ENCODE measurements at regions not wholly inside any gene's neighbourhood (a gene's known extent, or its start where the extent isn't known, plus 50 kb on each side); places are given as distances from the start of the nearest gene placed in this dataset.

DNA sequence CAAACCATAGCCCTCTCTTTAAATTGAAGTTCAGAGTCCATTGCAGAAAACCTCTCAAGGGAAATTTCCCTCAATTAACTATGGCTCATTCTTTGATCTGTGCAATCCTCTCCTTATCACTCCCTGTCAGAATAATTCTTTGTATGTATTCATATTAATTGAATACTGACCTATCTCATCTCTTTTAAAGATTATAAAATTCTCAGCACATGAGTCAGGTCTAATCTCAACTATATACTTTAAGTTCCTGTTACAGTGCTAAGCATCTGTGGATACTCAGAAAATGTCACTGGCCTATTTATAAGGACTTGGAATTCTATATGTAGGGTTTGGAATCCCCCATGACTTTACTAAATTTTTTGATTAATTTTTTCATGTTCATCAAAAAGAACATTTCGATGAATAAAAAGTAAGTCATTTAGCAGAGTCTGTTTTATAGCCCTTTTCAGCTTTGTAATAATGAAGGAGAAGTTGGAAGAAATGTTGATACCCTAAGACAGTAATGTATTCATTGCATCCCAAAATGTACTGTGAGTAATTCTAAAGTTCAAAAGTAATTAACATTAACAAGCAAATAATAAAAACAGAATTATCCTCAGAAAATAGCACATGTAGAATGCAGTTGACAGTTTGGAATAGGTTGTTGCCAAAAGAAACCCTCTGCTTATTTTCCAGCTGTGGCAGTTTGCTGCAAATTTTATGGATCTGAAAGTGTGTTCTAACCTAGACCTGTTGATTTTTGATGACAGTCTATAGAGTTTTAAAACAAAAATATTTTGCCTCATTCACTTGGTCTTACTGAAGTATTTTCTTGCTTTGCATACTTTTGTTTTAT lies 503.4 kb upstream of the CBLB start:
- no peak for DNase-seq (ENCODE audit: low spot score)
- no peak for ATAC-seq

DNA sequence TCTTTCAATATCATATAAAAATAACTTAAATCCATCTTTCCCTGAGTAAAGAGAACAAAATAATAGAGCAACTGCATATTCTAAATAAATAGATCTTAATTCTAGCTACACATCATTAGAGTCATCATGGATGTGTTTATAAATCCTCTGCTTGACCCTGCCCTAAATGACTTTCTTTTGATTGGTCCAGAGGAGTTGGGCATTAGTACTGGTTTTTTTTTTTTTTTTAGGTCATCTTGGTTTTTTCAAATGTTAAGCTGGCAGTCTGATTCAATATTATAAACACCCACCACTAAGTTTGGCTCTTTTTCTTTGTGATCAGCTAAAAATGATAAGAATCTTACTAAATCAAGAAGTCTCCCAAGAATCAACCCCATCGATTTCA lies 504.0 kb upstream of the CBLB start:
- no peak for DNase-seq (ENCODE audit: low spot score)
- ATAC-seq = no peak

DNA sequence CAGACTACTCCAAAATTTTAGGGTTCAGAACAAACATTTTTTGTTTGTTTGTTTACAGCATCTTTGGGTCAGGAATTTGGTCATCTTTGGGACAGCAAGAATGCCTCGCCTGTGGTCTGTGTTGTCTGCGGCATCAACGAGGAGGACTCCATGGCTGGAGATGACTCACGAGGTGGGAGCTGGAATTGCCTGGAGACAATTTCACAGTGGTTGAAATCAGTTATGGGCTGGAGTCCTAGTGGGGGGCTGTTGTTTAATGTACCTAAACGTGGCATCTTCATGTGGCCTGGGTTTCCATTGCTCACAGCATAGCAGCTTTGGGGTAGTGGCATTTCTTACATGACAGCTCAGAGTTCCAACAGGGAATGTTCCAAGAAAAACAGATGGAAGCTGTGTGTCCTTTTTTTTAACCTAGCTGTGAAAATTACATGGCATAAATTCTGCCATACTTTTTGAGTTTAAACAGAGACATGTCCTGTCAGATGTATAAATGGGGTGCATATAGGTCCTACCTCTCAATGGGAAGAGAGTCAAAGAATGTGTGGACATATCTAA lies 507.3 kb upstream of the CBLB start:
- DNase-seq (ENCODE audit: low spot score) (no peak), ATAC-seq (no peak)

DNA sequence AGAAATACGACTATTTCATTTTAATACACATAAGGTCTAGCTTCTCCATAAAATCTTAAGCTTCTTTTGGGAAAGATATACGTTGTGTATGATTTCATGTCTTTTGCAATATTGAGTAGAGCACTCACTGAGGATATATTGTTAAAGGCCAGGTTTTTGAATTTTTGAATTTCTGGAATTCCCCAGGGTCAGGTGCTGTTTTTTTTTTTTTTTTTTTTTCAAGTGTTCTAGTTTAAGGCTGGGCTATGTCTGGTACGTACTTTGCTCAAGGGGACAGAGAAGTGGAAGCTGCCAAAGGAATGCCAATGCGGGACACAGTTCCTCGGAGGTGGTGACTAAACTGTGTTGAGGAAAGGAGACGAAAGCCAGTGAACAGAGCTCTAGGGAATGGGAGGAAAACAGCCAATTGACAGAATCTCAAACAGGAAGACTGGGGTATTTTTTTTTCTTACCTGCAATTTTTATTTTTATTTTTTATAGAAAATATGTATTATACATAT lies 510.5 kb upstream of the CBLB start:
- ATAC-seq (no peak), DNase-seq (ENCODE audit: low spot score) (no peak)

DNA sequence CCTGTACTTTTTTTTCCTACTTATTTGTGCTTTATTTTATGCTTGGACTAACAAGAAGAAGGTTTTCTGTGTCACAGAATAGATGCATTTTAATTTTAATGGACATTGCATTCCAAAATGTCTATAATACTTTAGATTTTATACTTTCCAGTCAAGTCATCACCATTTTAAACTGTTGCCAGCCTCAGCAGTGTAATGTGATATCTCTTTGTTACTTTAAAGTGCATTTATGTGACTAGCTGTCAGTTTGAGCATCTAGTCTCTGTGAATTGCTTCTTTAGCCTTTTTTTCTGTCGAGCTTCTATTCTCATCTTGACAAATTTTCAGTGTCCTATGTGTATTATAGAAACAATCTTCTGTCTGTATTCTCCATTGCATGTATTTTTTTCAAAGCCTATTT lies 511.4 kb upstream of the CBLB start:
- DNase-seq (ENCODE audit: low spot score) = no peak
- ATAC-seq = no peak

DNA sequence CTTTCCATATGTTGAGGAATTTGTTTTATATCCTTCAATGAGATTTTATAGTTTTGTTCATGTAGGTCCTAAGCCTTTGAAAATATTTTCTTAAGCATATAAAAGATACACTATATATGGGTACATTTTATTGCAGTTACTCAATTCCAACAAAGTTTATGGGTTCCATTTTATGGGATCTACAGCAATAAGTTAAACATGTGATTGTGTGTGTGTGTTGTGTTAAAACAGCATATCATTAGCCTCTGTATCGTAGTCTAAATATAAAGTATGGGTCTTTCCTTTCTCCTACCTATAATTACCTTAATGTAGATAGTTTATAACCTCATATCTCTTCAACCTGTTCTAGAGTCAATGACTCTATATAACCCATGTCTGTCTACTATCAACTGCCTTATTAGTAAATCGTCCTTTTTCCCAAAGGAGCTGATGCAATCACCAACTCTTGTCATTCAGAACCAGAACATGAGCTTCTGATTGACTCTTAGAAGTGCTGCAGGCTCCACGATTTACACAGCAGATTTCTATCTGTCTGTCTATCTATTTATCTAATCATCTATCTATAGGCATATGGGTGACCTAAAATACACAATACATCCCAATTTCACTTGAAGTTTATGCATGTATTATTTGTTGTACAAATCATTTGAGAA lies 512.6 kb upstream of the CBLB start:
- ATAC-seq (no peak), DNase-seq (ENCODE audit: low spot score) (no peak)

DNA sequence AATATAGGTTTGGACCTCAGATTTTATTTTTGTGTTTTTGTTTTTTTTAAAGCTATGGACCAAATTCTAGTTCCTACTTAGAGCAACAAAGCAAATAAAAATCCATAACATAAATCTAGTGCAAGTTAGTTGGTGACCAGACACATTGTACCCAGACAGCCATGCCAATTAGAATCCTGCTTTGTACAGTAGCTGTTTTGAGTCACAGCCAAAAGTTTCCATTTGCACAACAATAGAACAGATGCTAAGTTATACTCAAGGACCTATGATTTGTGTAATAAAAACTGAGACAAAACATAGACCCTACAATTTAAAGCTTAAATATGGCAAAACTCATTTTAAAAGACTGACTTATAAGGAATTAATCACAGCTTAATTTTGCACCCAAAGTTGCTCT lies 513.1 kb upstream of the CBLB start:
- ATAC-seq (no peak), DNase-seq (ENCODE audit: low spot score) (no peak)

DNA sequence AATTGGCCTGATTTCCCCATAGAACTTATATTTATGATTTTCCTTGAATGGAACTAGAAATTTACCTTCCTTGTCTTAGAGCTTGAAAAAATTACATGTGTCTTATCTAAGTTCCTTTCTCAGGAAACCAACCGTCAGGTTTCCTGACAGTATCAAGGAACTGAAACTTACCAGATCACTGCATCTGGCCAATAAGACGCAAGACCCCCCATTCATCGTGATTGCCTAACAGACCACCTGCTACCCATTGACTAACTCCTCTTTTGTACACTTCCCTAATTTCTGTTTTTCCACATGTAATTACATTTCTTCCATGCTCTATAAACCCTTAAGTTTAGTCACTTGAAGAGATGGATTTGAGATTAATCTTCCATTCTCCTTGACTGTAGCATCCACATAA lies 517.2 kb upstream of the CBLB start:
- ATAC-seq (no peak), DNase-seq (ENCODE audit: low spot score) (no peak)

DNA sequence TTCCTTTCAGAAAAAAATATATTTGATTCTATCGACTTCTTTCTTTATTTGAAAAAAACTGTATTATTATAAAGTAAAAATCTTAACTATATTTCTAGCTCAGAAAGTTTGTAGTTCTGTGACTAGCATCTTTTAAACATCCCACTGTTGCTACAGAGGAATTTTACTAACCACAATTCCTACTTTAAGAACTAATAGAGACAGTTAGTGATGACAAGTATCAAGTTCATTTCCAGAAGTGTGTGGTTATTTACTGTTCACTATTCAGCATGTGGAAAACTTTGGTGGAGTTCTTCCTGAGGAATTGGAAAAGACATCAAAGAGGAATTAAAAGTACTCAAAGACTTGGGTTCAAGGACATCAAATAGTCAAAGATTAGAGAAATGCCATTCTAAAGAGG lies 524.1 kb upstream of the CBLB start:
- DNase-seq (ENCODE audit: low spot score) (no peak), ATAC-seq (no peak)

DNA sequence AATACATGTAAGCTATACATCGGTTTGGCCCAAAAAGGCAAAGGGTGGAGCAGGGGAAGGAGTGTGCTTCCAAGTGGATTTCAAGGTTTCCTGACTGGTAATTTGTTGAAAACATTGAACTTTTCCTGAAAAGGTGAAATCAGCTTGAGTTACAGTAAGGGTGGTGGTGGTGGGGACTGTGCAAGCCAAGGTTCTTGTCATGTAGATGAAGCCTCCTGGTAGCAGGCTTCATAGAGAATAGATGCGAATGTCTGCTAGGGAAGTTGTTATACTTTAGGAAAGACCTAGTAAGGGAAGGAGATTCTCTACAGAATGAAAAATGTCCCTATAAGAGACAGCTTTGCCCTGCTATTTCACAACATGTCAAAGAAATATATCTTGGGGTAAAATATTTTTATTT lies 528.2 kb upstream of the CBLB start:
- DNase-seq (ENCODE audit: low spot score) (no peak), ATAC-seq (no peak)

DNA sequence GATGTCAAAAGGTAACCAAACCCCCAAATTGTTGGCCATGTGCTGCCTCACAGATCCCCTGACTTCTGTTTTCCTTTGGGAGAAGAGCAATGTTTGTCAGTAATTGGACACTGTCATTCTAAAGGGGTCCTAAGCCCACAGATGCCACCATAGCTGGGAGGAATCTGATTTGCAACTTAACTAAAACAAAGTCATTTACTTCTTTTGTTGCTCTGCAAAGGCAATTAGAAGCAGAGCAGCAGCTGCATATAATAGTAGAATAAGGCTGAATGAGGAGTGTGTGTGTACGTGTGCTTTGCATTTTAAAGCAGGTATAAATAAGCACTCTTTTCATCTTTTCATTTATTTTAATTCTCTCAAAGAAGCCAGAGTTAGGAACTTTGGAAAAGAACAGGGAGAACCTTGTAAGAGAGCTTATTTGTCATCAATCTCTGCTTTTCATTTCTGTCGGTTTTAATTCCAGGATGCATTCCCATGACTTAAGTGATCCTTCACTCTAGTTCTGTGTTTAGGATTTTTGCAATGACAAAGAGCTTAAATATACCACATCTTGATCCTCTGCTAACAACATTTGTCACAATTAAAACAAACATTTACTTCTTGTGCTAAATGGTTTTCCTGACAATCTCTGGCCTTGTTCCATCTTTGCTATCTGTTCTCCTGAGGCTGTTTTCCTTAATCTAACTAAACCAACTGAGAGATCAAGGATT lies 530.2 kb upstream of the CBLB start:
- ATAC-seq (no peak), DNase-seq (ENCODE audit: low spot score) (no peak)

DNA sequence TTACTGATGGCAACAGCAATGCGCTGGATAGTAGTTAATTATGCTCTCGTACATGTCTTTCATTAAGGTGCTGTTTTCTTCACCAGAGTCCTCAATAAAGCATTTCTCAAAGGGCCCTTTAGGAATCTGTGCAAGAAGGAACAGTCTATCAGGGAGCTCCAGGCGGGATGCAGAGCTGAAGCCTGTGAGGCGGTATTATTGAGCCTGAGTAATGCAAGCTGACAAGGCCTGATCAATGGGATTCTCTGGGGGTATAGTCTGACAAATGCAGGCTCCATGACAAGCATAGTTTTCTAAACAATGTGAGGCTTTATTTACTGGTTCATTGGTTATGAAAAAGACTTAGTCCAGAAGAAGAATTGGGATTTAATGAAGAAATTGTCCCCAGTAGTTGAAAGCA lies 530.9 kb upstream of the CBLB start:
- DNase-seq (ENCODE audit: low spot score) (no peak), ATAC-seq (no peak)

DNA sequence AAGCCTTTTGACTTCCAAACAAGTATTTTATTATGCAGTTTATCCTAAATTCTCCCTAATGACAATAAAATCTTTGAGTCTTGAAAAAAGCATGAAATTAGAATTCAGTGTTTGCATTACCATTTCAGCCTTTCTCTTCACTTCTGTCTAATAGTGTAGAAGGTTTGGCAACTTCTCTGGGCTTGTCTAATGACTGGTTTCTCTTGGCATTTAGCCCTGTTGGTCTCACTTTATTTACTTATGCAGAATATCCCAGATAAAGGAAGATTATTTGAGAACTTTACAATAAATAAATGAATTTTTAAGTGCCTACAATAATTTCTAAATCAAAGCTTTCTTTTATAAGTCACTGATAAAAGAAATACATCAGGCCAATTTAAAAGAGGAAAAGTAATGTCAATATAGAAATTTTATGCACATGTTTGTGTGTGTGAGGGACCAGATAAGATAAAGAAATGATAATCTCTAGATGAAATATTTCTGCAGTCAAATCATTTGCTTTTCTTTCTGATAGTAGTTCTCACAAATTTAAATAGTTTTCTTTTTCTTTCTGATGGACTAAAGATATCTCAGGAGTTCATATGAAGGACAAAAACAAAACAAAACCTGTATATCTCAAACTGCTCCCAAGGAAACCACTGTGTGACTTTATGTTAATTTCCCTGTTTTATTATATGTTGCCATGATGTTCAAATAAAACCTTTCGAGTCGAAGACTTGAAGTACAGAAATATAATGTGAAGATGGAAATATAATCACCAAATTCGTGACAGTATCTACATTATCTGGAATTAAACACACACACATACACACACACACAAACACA lies 533.1 kb upstream of the CBLB start:
- ATAC-seq (no peak), DNase-seq (ENCODE audit: low spot score) (no peak)

DNA sequence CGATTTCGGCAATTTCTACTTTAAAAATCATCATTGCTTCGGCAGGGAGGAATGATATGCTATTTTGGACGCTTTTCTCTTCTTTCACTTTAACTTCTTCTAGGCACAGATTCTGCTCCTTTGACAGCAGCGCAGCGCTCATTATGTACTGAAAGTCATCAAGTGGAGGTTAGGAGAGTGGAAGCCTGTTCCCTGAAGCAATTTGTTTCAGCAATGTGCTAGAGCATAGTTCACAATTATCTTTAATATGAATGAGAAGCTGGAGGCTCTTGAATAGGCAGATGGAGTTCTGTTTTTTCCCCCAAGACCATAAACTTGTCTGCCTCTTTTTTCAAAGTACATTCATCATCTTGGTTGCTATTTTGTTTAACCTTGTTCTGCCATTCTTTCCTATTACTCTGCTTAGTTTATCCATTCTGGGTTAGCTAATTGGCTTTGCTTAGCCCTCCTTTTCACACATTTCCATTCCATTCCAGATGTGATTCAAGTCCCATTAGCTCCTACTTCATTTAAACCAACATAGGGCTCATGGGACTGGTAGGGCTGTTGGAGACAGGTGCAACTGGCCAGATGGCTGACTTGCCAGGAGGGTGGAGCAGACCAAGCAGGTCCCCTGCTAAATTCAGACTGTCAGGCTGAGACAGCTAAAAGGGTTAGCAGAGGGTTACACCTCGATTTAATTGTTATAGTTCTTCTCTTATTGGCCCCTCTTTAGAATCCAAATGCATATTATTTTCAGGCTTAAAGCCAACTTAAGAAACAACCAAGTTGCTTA lies 534.7 kb upstream of the CBLB start:
- DNase-seq (ENCODE audit: low spot score) = no peak
- ATAC-seq = no peak

DNA sequence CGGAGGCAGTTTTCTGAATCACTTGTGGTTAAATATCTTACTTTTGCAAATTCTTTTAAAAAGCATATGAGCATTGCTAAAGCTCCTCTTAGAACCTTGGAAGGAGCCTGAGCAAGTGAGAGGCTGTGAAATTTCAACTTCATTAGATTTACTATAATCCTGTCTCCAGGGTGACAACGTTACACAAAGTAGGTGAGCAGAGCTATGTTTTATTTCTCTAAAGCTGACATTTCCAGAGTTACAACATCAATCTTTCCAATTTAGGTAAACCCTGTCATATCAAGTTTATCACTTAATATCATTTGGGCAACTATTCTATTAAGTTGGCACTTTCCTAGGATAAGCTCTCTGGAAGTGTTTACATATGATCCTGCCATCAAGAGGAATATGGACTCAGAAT lies 544.9 kb upstream of the CBLB start:
- DNase-seq (ENCODE audit: low spot score) (no peak), ATAC-seq (no peak)

DNA sequence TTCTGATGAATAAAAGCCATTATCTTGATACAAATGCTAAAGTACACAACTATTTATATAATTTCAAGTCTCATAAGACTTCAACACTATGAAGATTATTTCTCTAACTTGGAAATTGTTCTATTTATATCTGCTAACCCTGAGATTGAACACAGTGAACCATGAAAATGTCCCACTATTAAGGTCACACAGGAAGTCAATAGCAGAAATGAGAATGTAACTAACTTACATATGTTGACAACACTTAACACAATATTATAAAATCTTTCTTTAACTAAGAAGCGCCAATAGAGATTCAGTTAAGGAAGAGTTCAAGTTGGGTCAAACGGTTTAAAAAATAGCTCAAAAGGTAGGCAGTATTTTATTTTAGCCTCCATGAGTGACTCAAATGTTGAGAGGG lies 551.8 kb upstream of the CBLB start:
- no peak for DNase-seq (ENCODE audit: low spot score)
- ATAC-seq = no peak

DNA sequence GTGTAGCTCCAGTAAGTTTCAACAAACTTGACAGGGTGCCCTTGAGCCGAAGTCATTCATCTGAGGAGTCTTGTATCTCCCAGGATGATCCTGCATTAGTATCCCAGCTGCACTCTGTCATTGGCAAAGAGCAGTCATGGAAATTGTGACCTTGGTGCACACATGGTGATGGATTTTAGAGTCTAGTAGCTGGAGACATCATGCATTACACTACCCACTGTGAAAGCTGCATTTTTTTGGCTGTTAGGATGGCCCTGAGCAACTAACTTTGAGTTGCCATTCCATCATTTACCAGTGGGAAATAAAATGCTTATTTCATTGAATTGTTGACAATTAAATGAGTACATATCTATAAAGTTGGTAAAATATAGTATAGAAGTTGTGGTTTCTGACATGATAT lies 552.6 kb upstream of the CBLB start:
- DNase-seq (ENCODE audit: low spot score) = no peak
- no peak for ATAC-seq

DNA sequence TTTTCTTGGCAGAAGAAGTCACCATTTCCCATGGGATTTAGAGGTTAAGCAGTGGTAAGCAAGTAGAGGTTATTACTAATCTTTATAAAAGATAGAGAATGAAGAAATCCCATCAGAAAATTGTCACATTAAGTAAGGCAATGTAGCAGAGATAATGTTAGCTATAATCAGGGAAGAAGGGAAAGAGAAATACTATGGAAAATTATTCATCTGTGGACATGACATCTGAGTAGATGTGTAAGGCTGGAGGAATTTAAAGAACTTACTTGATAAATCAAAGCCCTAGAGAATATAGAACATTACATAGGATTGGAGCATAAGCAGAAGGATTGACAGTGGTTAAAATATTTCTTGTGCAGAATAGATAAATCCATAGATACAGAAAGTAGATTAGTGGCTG lies 553.1 kb upstream of the CBLB start:
- ATAC-seq (no peak), DNase-seq (ENCODE audit: low spot score) (no peak)

DNA sequence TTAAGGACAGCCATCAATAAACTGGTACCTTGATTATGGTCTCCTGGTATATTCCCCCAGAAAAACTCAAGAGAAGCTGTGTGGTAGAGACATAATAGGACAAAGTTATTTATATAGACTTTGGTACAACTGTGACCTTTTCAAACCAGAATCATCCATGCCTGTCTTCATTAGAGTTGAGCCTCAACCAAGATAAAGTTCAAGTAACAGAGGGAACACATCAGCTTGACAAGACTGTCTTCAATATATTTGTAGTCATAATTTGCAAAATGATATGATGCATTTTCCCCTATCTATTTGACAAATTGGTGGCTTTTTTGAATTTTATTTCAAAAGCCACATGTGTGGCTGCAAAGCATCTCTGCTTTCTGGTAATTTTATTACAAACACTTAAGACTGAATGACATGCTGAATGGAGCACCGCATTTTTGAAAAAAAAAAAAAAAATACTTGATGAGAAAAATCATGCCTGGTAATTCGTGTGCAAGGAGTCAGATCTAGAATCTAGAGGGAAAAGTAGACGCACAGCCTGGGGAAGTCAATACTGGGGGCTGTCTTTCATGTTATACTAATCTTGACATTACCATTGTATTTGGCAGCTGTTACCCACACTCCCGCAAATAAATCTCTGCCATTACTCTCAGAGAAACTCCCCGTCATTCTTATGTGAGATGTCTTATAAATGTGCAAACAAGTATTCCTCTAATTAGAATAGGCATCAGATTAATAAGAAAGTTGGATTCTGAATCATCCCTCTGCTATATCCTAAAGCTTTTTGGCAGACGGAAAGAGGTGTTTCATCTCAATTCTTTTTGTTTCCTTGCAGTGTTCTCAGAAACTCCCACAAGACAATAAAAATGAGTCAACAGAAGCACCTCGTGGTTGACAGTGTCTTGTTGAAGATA lies 554.8 kb upstream of the CBLB start:
- DNase-seq (ENCODE audit: low spot score) = no peak
- ATAC-seq = no peak
